Endothelial cell (in vitro differentiated cells): ENCODE measurements at regions not wholly inside any gene's neighbourhood (a gene's known extent, or its start where the extent isn't known, plus 50 kb on each side); places are given as distances from the start of the nearest gene placed in this dataset.

ENCODE experiments used
- DNase-seq: peaks from one replicate; pipeline ENCODE4 v3.0.0; 2021; ENCODE audit warnings: low spot score
- H3K27ac Mint-ChIP-seq: one replicate; pipeline ENCODE4 v1.8.0; 2021; ENCODE audit warnings: mixed read lengths, inconsistent platforms; ENCODE audit not compliant: unreplicated experiment
- H3K27me3 Mint-ChIP-seq: one replicate; pipeline ENCODE4 v1.8.0; 2021; ENCODE audit warnings: mild to moderate bottlenecking, moderate library complexity, mixed read lengths, inconsistent platforms; ENCODE audit not compliant: unreplicated experiment
- H3K36me3 Mint-ChIP-seq: one replicate; pipeline ENCODE4 v1.8.0; 2021; ENCODE audit warnings: mild to moderate bottlenecking, low read depth, mixed read lengths, inconsistent platforms; ENCODE audit not compliant: unreplicated experiment
- H3K4me1 Mint-ChIP-seq: one replicate; pipeline ENCODE4 v1.8.0; 2021; ENCODE audit warnings: mild to moderate bottlenecking, mixed read lengths, inconsistent platforms; ENCODE audit not compliant: unreplicated experiment
- H3K4me3 Mint-ChIP-seq: one replicate; pipeline ENCODE4 v1.8.0; 2021; ENCODE audit warnings: mild to moderate bottlenecking, mixed read lengths, inconsistent platforms; ENCODE audit not compliant: unreplicated experiment
- H3K9me3 Mint-ChIP-seq: one replicate; pipeline ENCODE4 v1.8.0; 2021; ENCODE audit warnings: mixed read lengths, inconsistent platforms; ENCODE audit not compliant: unreplicated experiment
- TF ChIP-seq, protein P1 (sequence below): fragments of 200-600 bp; sonication (generic); IDR thresholded peaks from one replicate; pipeline ENCODE4 v1.5.0; 2021; ENCODE audit warnings: antibody characterized with exemption; ENCODE audit not compliant: unreplicated experiment

DNA sequence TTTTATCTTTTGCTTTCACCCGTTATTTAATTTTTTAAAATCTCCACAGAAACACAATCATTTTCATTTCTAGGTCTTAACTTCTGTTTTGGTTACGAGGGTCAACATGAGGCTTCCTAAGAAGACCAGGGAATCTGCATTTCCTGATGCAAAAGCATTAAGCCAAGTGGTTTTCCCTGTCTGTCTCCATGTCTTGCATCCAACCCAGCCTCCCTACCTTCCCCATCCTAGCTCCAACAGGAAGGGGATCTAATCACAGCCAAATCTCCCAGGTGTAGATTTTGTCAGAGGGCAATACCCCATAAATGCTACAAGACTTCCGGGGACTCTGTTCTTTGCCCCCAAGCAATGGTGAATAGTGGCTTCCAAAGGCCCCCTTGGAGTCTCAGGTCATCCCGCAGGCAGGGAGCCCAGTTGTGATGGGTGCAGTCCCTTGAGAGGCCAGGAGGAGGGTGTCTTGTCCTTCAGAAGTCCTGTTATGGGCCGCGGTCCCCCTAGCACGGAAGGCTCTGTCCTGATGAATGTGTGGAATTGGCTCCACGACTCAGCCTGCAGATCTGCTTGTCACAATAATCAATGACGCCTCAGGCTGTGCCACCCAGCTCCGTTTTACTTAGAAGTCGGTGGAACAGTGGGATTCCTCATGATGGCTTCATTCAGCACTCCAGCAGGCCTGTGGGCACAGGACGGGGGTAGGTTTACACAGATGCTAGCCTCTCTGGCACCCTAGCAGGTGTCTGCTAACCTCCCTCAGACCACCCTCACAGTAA is 141.1 kb downstream of the RGS9 start:
- TF ChIP-seq, protein P1, sequence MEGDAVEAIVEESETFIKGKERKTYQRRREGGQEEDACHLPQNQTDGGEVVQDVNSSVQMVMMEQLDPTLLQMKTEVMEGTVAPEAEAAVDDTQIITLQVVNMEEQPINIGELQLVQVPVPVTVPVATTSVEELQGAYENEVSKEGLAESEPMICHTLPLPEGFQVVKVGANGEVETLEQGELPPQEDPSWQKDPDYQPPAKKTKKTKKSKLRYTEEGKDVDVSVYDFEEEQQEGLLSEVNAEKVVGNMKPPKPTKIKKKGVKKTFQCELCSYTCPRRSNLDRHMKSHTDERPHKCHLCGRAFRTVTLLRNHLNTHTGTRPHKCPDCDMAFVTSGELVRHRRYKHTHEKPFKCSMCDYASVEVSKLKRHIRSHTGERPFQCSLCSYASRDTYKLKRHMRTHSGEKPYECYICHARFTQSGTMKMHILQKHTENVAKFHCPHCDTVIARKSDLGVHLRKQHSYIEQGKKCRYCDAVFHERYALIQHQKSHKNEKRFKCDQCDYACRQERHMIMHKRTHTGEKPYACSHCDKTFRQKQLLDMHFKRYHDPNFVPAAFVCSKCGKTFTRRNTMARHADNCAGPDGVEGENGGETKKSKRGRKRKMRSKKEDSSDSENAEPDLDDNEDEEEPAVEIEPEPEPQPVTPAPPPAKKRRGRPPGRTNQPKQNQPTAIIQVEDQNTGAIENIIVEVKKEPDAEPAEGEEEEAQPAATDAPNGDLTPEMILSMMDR = peak; percentile 74
- Mint-ChIP-seq H3K27ac (no peak overlapping the region), H3K27me3 (peaks cover 1% of the 10 kb centered on the region), H3K36me3 (peaks cover 6% of the 10 kb centered on the region), H3K4me3 (no peak overlapping the region), H3K4me1 (peaks cover 22% of the 10 kb centered on the region), H3K9me3 (no peaks in the 10 kb centered on the region)
- DNase-seq = peak; percentile 79

DNA sequence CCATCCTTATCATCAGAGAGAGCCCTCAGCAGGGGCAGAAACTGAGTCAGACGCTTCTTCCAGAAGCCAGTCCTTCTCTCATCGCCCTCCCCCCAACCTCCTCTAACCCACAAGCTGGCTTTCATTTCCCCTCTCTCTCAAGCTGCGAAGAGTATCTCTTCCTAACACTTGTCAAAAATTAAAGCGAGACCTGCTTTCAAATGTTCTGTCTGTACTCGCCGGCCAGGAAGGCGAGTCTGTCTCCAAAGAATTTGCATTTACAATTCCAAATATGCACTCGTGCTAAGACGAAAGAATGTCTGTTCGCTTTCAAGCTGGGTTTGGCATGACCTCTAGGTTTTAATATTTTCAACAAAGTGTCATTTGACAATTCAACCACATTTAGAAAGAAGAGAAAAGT is 140.4 kb downstream of the RGS9 start:
- DNase-seq = no peak
- peaks cover 22% of the 10 kb centered on the region for H3K4me1 Mint-ChIP-seq
- no peaks in the 10 kb centered on the region for H3K9me3 Mint-ChIP-seq
- TF ChIP-seq, protein P1 = no peak
- H3K27ac Mint-ChIP-seq = no peak overlapping the region
- H3K27me3 Mint-ChIP-seq = peaks cover 1% of the 10 kb centered on the region
- no peak overlapping the region for H3K4me3 Mint-ChIP-seq
- peaks cover 6% of the 10 kb centered on the region for H3K36me3 Mint-ChIP-seq
